MCF 10A (cell line): ENCODE measurements at regions not wholly inside any gene's neighbourhood (a gene's known extent, or its start where the extent isn't known, plus 50 kb on each side); places are given as distances from the start of the nearest gene placed in this dataset.

Source experiments
- BruUV-seq: library from RNA; stranded (reverse); fragments of 400-500 nt; replicated peaks from 2 replicates; lab custom pipeline; 2021; lab: Mats Ljungman, UMichigan
- CTCF ChIA-PET: fragments of 300-600 bp; sonication (Branson Sonifier 250); formaldehyde crosslinking; extraction: SDS; loops from one replicate; lab custom pipeline; 2021; ENCODE audit warnings: antibody characterized with exemption, inconsistent platforms; lab: Yijun Ruan, JAX
- POLR2A ChIA-PET: fragments of 300-600, 350-650 bp; sonication (Branson Sonifier 250); formaldehyde crosslinking; extraction: SDS; loops from one replicate; lab custom pipeline; 2020; ENCODE audit warnings: antibody characterized with exemption, inconsistent platforms; lab: Yijun Ruan, JAX
- DNase-seq: peaks from one replicate; pipeline ENCODE4 v3.0.0-alpha.2; 2018; ENCODE audit not compliant: unreplicated experiment
- H3K27ac Mint-ChIP-seq: one replicate; pipeline ENCODE4 v1.8.0; 2022; ENCODE audit warnings: mild to moderate bottlenecking, low read depth, mixed read lengths; ENCODE audit not compliant: unreplicated experiment
- H3K27me3 Mint-ChIP-seq: one replicate; pipeline ENCODE4 v1.8.0; 2022; ENCODE audit warnings: mixed read lengths; ENCODE audit not compliant: insufficient read depth, unreplicated experiment
- H3K36me3 Mint-ChIP-seq: one replicate; pipeline ENCODE4 v1.8.0; 2022; ENCODE audit warnings: mild to moderate bottlenecking, moderate library complexity, mixed read lengths; ENCODE audit not compliant: insufficient read depth, unreplicated experiment
- H3K4me1 Mint-ChIP-seq: one replicate; pipeline ENCODE4 v1.8.0; 2022; ENCODE audit warnings: mixed read lengths; ENCODE audit not compliant: insufficient read depth, unreplicated experiment
- H3K4me3 Mint-ChIP-seq: one replicate; pipeline ENCODE4 v1.8.0; 2022; ENCODE audit warnings: mild to moderate bottlenecking, moderate library complexity, mixed read lengths; ENCODE audit not compliant: unreplicated experiment
- H3K9me3 Mint-ChIP-seq: one replicate; pipeline ENCODE4 v1.8.0; 2022; ENCODE audit warnings: mixed read lengths; ENCODE audit not compliant: unreplicated experiment
- CTCF ChIP-seq: fragments of 200-600 bp; IDR thresholded peaks from one replicate; pipeline ENCODE4 v1.8.0; 2022; ENCODE audit warnings: antibody characterized with exemption, mild to moderate bottlenecking; ENCODE audit not compliant: unreplicated experiment
- intact Hi-C: fragments of 100-400 bp; cut with micrococcal nuclease; formaldehyde crosslinking; loops from 2 replicates; pipeline ENCODE4 v1.14.1; 2022

- ChIA-PET CTCF (interaction anchor here (0.9 kb wide), 1 partner anchor 12 kb away, joined by 4 read pairs; no protein-coding TSS in a partner anchor), POLR2A (interaction anchor here (1.1 kb wide), 1 partner anchor 84 kb away, joined by 3 read pairs; no protein-coding TSS in a partner anchor)
- no TSS peak for BruUV-seq
- Mint-ChIP-seq H3K9me3 (no peaks in the 10 kb centered on the region), H3K27me3 (no peaks in the 10 kb centered on the region), H3K4me3 (no peak overlapping the region), H3K36me3 (no peaks in the 10 kb centered on the region), H3K27ac (no peak overlapping the region), H3K4me1 (no peaks in the 10 kb centered on the region)
- no peak for DNase-seq
- no peak for TF ChIP-seq CTCF
- intact Hi-C loops: no loop called here
These were observed 828.7 kb upstream of the LRRN3 start for GRCh38 chr7:110262251-110262650.

- Mint-ChIP-seq H3K36me3 (no peaks in the 10 kb centered on the region), H3K4me1 (no peaks in the 10 kb centered on the region), H3K4me3 (no peak overlapping the region), H3K27me3 (no peaks in the 10 kb centered on the region), H3K9me3 (no peaks in the 10 kb centered on the region), H3K27ac (no peak overlapping the region)
- TF ChIP-seq CTCF: no peak
- DNase-seq: no peak
- CTCF ChIA-PET: interaction anchor here (0.6 to 1.4 kb wide), 3 partner anchors 9 to 119 kb away, joined by 3 to 5 read pairs (median 4); no protein-coding TSS in a partner anchor
- POLR2A ChIA-PET: interaction anchor here (0.7 kb wide), 1 partner anchor 10 kb away, joined by 3 read pairs; no protein-coding TSS in a partner anchor
- BruUV-seq: no TSS peak
- intact Hi-C loops: no loop called here
These were observed 826.6 kb upstream of the LRRN3 start for GRCh38 chr7:110264288-110264687.

- H3K4me1 Mint-ChIP-seq: no peaks in the 10 kb centered on the region
- intact Hi-C loops: no loop called here
- ChIA-PET POLR2A (no interaction called here), CTCF (no interaction called here)
- no peak for TF ChIP-seq CTCF
- no peaks in the 10 kb centered on the region for H3K27me3 Mint-ChIP-seq
- no TSS peak for BruUV-seq
- H3K27ac Mint-ChIP-seq: no peak overlapping the region
- no peaks in the 10 kb centered on the region for H3K9me3 Mint-ChIP-seq
- no peak for DNase-seq
- no peak overlapping the region for H3K4me3 Mint-ChIP-seq
- no peaks in the 10 kb centered on the region for H3K36me3 Mint-ChIP-seq
These were observed 809.6 kb upstream of the LRRN3 start for GRCh38 chr7:110281362-110281761.

- intact Hi-C loops: no loop called here
- Mint-ChIP-seq H3K4me3 (no peak overlapping the region), H3K4me1 (no peaks in the 10 kb centered on the region), H3K27ac (no peak overlapping the region), H3K9me3 (no peaks in the 10 kb centered on the region), H3K36me3 (no peaks in the 10 kb centered on the region), H3K27me3 (no peaks in the 10 kb centered on the region)
- ChIA-PET POLR2A (no interaction called here), CTCF (interaction anchor here (0.6 kb wide), 1 partner anchor 70 kb away, joined by 4 read pairs; no protein-coding TSS in a partner anchor)
- no TSS peak for BruUV-seq
- TF ChIP-seq CTCF: no peak
- DNase-seq: no peak
These were observed 807.9 kb upstream of the LRRN3 start for GRCh38 chr7:110283056-110283455.
